Motor neuron (in vitro differentiated cells): ENCODE measurements at regions not wholly inside any gene's neighbourhood (a gene's known extent, or its start where the extent isn't known, plus 50 kb on each side); places are given as distances from the start of the nearest gene placed in this dataset.

ENCODE experiments used
- ATAC-seq, 8 experiments: fragments of 200-7000 bp; cut with Tn5 transposase; replicated peaks in 6 of 8; 2 replicates each; pipeline ENCODE4 v1.8.0; 2021; ENCODE audit warnings: mild to moderate bottlenecking in 8 of 8, moderate library complexity in 8 of 8
- H3K27ac ChIP-seq, 2 donors: fragments of 250-450 bp; sonication (Bioruptor Pico); 2 replicates each; pipeline ENCODE4 v1.9.0; 2021; ENCODE audit warnings: antibody characterized with exemption in 2 of 2, mild to moderate bottlenecking in 2 of 2, moderate library complexity in 1 of 2
- H3K4me1 ChIP-seq, 2 donors: fragments of 250-450 bp; sonication (Bioruptor Pico); replicated peaks in 1 of 2; 2 replicates each; pipeline ENCODE4 v1.6.1; 2021; ENCODE audit warnings: antibody characterized with exemption in 2 of 2, mild to moderate bottlenecking in 2 of 2, moderate library complexity in 1 of 2
- H3K4me3 ChIP-seq, 5 donors: fragments of 250-450 bp; sonication (Bioruptor Pico); 2 replicates each; pipeline ENCODE4 v1.9.0; 2021; ENCODE audit warnings: antibody characterized with exemption in 5 of 5, mild to moderate bottlenecking in 5 of 5, moderate library complexity in 4 of 5
- WGBS, 10 experiments: fragments of 450-650 bp; shearing (Covaris generic); methylation state at CpG; one replicate each; pipeline ENCODE4 v1.0.0; 2022; 5-methylcytosine and 5-hydroxymethylcytosine counted together
- in situ Hi-C, 9 experiments: fragments of 400-800 bp; cut with MboI; loops; one replicate each; pipeline ENCODE4 v1.15.0; 2021; ENCODE audit warnings: low sequenced_read_pairs in 9 of 9, low pct_unique_long_range_greater_than_20kb in 2 of 9; ENCODE audit not compliant: unreplicated experiment in 9 of 9

DNA sequence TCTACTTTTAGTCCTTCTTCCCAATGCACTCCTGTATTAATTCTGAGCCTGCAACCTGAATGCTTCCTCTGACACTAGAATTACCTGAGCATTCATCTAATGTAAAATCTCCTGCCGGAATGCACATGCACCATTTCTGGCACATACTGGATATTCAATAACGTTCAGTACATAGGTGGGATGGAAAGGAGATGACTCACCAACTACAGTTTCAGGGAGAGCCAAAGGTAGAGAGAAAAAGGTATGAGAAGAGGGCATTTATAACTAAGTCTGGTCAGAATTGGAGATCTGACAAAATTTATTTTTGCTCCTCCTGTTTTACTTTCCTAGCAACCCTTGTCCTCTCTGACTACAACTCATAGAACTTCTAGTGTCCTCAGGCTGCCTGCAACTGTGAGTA is 1954.1 kb upstream of the CELF4 start:
- in situ Hi-C loops: no loop called here
- H3K4me3 ChIP-seq: no peak overlapping the region
- peaks cover 0 to 6% of the 10 kb centered on the region in 2 donors for H3K4me1 ChIP-seq
- no peak for ATAC-seq
- WGBS, 10 experiments: 8 to 100% (median 81%) methylated on average over 2 of the region's 2 CpGs; no CpG with 5 or more reads in 3 of the 10 experiments
- no peak overlapping the region for H3K27ac ChIP-seq

DNA sequence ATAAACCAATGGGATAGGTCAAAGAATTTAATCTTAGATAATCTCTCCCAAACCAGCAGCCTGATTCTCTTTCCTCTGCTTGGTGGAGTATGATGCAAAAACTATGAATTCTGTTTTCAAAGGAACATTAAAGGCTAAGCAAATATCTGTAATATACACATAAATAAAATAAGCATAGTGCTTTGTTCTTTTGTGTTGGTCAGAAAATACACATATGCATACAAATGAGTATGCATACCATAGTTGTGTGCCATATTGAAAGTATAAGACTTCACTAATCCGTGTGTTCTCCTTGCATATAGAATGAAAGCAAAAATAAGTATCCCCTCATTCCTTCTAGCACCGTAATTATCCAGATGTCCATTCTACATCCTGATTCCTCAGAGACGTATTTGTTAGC is 1949.7 kb upstream of the CELF4 start:
- WGBS, 10 experiments: 4 to 100% (median 50%) methylated on average over 1 to 3 of the region's 3 CpGs; no CpG with 5 or more reads in 1 of the 10 experiments
- ATAC-seq: peak in 1 of 8 experiments; percentile 51
- in situ Hi-C loops: no loop called here
- H3K27ac ChIP-seq: no peak overlapping the region
- H3K4me1 ChIP-seq: peaks cover 0 to 6% of the 10 kb centered on the region in 2 donors
- no peak overlapping the region for H3K4me3 ChIP-seq

DNA sequence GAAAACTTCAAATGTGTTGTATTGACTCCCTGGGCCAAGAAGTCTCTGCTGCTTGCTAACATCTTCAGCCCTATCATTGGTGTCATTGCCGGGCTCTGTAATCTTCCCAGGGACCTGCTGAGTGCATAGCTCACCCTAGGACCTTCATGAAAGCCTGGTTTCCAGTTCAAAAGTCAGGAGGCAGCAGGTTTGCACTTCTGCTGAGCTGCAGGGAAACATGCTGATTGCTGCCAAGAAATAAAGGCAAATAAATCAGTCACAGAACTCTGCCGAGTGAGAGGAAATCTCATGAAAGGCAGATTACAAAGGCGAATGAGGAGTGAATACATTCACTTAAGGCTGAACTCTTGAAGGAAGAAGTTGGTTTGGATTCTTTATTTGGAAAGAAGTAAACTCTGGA is 1947.6 kb upstream of the CELF4 start:
- H3K4me3 ChIP-seq: no peak overlapping the region
- no peaks in the 10 kb centered on the region for H3K4me1 ChIP-seq
- no peak overlapping the region for H3K27ac ChIP-seq
- in situ Hi-C loops: no loop called here
- ATAC-seq: peak in 3 of 8 experiments; percentile 22 to 46 (median 30)
- 20 to 86% (median 45%) methylated on average over 1 to 3 of the region's 3 CpGs; no CpG with 5 or more reads in 2 of the 10 experiments for WGBS, 10 experiments

DNA sequence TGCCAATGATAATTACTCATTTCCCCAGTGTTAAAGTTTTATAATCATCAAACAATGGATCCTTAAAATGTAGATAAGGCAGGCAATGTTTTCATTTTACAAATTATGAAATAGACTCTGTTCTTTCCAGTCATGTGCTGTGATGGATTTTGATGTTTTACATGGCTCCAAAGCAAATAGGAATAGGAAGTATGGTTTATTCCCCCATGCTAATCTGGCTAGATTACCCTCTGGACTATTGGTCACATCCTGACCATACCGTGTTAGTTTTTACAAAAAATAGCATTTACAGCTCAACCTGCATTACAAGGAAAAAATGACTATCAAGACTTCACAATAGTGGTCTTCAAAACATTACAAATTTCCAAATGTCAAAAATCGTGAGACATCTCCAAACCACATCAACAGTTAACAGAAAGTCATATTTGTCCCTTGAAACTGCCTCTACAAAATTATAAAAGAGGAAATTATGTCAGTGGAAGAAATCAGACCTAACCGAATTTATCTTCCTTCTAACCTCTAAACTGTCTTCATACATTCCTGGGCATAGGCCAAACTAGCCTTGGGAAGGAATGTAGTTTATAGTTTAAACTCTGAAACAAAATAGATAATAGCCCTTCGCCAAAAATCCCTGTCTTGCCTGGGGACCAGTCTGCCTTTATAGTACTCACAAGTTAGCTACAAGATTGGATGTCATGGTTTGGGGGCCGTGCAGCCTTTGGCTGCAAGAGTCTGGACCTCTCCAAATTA is 1941.2 kb upstream of the CELF4 start:
- H3K27ac ChIP-seq: no peak overlapping the region
- WGBS, 10 experiments: 4 to 100% (median 91%) methylated on average over 1 to 5 of the region's 5 CpGs; no CpG with 5 or more reads in 1 of the 10 experiments

DNA sequence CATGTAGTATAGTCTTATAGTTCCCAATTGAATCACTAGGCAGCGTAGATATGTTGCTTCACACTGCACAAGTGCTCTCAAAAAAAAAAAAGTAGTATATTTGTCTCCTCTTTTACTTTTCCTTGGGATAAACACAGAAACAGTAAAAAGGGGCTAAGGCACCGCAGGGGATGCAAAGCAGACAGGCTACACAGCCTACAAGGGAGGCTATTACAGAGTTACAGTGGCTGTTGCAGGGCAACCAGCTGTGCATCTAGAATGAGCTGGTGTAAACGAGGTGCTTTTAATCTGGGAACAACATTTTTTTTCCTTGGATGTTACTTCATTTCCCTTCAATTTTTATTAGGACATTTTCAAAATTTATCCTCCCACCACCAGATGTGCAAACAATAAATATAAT is 1934.7 kb upstream of the CELF4 start:
- in situ Hi-C loops: no loop called here
- Histone ChIP-seq H3K27ac (no peak overlapping the region), H3K4me3 (no peak overlapping the region), H3K4me1 (peaks cover 4 to 8% of the 10 kb centered on the region in 2 donors)
- 0 to 85% (median 47%) methylated on average over 1 to 3 of the region's 3 CpGs; no CpG with 5 or more reads in 1 of the 10 experiments for WGBS, 10 experiments
- peak in 5 of 8 experiments; percentile 64 to 93 (median 77) for ATAC-seq

More for the DNA sequence above, 1941.2 kb upstream of the CELF4 start:
- no peak overlapping the region for H3K4me3 ChIP-seq
- in situ Hi-C loops: no loop called here
- ATAC-seq: no peak
- H3K4me1 ChIP-seq: no peaks in the 10 kb centered on the region

DNA sequence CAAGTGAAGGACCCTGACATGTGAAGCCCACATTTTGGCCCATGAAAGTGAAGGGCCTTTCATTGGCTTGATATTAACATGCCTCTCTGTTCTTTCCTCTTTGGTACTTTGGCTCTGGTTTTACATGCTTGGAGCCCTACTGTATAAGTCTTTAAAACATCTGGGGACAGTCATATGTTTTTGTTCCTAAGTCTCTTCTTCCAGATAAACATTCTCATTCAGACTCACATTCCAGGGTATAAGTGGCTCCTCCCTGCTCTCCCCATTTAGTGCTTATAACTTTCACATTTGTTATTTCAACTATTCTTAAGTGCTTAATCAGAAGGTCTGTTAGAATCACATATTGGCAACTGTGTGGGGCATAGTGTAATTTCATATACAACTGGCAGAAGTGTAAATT is 1932.2 kb upstream of the CELF4 start:
- peak in 1 of 8 experiments; percentile 23 for ATAC-seq
- H3K27ac ChIP-seq: no peak overlapping the region
- no peak overlapping the region for H3K4me3 ChIP-seq
- peaks cover 4 to 8% of the 10 kb centered on the region in 2 donors for H3K4me1 ChIP-seq
- in situ Hi-C loops: no loop called here

DNA sequence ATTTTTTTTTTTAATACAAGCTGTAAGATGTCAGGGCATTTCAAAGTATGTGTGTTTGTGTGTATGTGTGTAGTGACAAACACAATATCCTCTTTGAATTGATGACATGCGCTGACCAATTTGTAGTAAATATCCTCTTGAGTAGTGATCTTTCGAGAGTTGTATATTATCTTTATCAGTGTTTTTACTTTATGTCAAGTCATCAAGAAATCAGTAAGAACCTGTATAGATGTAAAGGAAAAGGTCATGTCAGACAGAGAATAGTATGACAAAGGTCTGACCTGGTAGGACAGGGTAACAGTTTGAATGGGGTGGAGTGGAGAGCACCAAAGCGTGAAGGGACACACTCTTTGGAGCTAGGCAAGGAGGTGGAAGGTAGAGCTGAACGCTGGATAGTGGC is 1931.4 kb upstream of the CELF4 start:
- WGBS, 10 experiments: 50 to 100% (median 86%) methylated on average over 1 to 3 of the region's 4 CpGs
- H3K4me1 ChIP-seq: peaks cover 4 to 8% of the 10 kb centered on the region in 2 donors
- ATAC-seq: no peak
- H3K4me3 ChIP-seq: no peak overlapping the region
- H3K27ac ChIP-seq: no peak overlapping the region
- in situ Hi-C loops: no loop called here

DNA sequence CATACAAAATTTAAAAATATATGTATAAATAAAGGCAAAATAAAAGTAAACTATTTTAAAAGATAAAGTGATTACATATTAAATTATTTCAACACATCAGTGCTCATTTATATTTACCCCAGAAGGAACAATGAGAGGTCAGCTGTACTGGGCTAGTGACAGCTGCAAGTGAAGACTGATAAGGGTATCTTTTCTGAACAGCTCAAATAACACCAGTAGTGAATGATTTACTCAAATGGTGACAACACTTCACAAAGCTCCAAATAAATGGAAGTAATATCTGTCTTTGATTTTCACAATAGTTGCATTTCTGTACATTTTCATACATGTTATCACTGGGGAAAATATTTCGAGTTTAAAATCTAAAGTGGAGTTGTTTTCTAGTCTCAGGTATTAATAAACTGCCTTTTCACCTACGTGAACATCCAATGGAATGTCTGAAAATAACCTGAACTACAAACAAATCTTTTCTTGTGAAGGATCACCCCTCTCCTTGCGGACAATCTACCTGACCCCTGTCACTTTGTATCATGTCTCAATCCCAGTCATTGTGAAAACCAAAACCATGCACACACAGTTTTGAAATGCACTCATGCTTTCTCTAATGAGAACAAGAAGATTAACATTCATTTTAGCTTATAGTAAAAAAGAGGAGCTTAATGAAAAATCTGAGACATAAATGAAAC is 1928.8 kb upstream of the CELF4 start:
- Histone ChIP-seq H3K4me3 (no peak overlapping the region), H3K4me1 (no peaks in the 10 kb centered on the region), H3K27ac (no peak overlapping the region)
- WGBS, 10 experiments: 0 to 100% (median 88%) methylated on average over 1 to 3 of the region's 3 CpGs; no CpG with 5 or more reads in 1 of the 10 experiments
- ATAC-seq: no peak
- in situ Hi-C loops: no loop called here

DNA sequence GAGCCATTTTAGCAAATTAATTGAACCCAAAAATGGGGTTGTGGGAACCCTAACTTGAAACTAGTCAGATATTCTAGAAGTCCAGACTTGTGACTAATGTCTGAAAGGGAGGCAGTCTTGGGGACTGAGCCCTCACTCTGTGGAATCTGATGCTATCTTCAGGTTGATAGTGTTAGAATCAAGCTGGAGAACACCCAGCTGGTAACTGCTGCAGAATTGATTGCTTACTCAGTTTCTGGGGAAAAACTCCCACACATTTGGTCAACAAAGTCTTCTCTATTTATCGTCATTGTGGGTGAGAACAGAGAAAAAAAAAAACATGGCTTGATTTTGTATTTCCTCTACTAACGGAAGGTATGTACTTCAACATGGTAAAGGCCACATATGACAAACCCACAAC is 1925.8 kb upstream of the CELF4 start:
- peaks cover 0 to 11% of the 10 kb centered on the region in 2 donors for H3K4me1 ChIP-seq
- no peak for ATAC-seq
- H3K4me3 ChIP-seq: no peak overlapping the region
- 50 to 100% (median 100%) methylated on average over 1 to 2 of the region's 2 CpGs; no CpG with 5 or more reads in 4 of the 10 experiments for WGBS, 10 experiments
- no peak overlapping the region for H3K27ac ChIP-seq
- in situ Hi-C loops: no loop called here

DNA sequence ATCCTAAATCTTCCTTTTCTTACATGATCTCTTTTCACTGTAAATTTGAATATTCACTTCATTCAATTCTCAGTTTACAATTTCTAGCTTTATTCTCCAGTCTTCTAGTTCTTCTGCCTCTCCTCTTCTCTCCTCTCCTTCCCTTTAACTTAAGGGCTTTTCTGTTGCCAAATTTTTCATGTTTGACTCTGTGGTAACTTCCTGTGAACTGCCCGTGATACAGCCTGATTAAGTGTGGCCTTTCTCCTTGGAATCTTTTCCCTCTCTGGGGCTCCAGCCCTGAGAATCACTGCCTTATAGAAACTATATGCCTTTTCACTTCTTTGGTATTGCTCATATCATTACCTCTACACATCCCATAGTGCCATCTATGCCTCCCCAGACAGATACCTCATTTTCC is 1923.8 kb upstream of the CELF4 start:
- H3K4me1 ChIP-seq: peaks cover 0 to 11% of the 10 kb centered on the region in 2 donors
- in situ Hi-C loops: no loop called here
- no peak for ATAC-seq
- no peak overlapping the region for H3K27ac ChIP-seq
- no peak overlapping the region for H3K4me3 ChIP-seq
- 0 to 100% (median 100%) methylated on average over 1 of the region's 1 CpG; no CpG with 5 or more reads in 1 of the 10 experiments for WGBS, 10 experiments

DNA sequence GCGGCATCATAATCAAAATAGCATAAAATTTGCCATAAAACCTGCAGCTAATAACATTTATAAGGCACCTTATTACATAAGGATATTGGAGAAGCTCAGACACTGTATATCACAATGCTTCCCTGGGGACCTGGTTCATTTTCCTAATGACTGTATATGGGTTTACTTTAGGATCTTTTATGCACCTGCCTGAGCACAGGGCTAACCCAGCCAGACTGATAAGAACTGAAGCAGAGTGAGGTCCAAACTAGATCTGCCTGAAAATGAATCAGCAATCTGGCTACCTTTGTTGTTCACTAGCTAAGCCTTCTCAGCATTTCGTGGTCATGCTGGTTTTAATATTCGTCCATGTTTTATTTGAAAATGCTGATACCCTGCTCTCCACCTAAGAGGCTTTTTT is 1922.3 kb upstream of the CELF4 start:
- in situ Hi-C loops: no loop called here
- H3K4me1 ChIP-seq: peaks cover 0 to 11% of the 10 kb centered on the region in 2 donors
- H3K4me3 ChIP-seq: no peak overlapping the region
- peak in 3 of 8 experiments; percentile 44 to 52 (median 46) for ATAC-seq
- H3K27ac ChIP-seq: no peak overlapping the region
- WGBS, 10 experiments: 0 to 92% (median 46%) methylated on average over 1 to 3 of the region's 3 CpGs; no CpG with 5 or more reads in 1 of the 10 experiments

DNA sequence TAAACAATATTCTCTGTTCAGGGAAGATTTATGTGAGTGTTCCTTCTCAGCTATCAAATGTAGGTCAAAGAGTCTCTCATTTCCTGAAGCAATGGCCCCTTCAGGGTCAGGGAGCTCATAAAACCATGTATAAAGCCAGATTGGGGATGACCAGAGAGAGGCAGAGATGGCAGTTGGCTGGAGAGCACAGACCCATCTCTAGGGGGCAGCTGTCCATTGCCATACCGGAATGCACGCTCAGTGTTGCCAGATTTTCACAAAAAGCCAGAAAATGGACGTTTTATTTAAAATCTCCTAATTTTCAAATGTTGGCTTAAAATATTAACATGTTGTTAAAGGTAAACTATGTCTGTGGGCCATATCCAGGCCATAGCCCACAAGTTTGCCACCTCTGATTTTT is 1920.7 kb upstream of the CELF4 start:
- no peak for ATAC-seq
- in situ Hi-C loops: no loop called here
- H3K4me3 ChIP-seq: no peak overlapping the region
- H3K27ac ChIP-seq: no peak overlapping the region
- 83 to 100% (median 85%) methylated on average over 1 to 3 of the region's 3 CpGs; no CpG with 5 or more reads in 5 of the 10 experiments for WGBS, 10 experiments
- H3K4me1 ChIP-seq: peaks cover 0 to 11% of the 10 kb centered on the region in 2 donors

DNA sequence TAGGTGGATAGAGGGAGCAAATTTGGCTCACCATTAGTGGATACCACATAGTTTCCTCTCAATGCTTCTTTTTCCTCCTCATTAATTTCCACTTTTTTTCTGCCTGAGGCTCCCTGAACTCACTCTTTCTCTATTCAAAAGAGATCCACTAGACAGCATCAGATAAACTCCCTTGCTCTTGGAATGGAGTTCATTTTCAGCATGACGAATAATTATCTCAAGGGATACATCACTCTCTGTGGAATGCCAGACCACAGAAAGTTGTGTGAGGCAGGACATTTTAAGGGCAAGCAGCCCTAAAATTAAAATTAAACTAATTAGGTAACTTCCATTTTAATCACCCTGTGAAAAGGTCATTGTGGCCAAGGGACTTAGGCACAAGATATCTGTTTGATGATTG is 1920.1 kb upstream of the CELF4 start:
- H3K4me3 ChIP-seq: no peak overlapping the region
- no peak overlapping the region for H3K27ac ChIP-seq
- peaks cover 0 to 11% of the 10 kb centered on the region in 2 donors for H3K4me1 ChIP-seq
- peak in 1 of 8 experiments; percentile 38 for ATAC-seq
- in situ Hi-C loops: no loop called here
- 0 to 100% (median 43%) methylated on average over 1 of the region's 1 CpG; no CpG with 5 or more reads in 6 of the 10 experiments for WGBS, 10 experiments
